ENCODE measurements at regions not wholly inside any gene's neighbourhood (a gene's known extent, or its start where the extent isn't known, plus 50 kb on each side); places are given as distances from the start of the nearest gene placed in this dataset.
"Not testable (repeated sequence)": the region's sequence is repeated elsewhere in the genome, so short reads cannot be mapped to it uniquely, and the experiment has no call there.

- TF ChIP-seq CTCF (IDR thresholded peaks at IDR 0.05; ENCODE audit: insufficient read depth, low read length, poor library complexity, severe bottlenecking); EZH2phosphoT487 (conservative IDR thresholded peaks at IDR 0.05; ENCODE audit: low read length): not testable (repeated sequence)
These were observed 359.2 kb downstream of the TEX29 start for GRCh38 chr13:111679645-111680044.
